ENCODE measurements at regions not wholly inside any gene's neighbourhood (a gene's known extent, or its start where the extent isn't known, plus 50 kb on each side); places are given as distances from the start of the nearest gene placed in this dataset.
"Not testable (repeated sequence)": the region's sequence is repeated elsewhere in the genome, so short reads cannot be mapped to it uniquely, and the experiment has no call there.

GRCh38 chr16:26990384-26991120 is 76.2 kb upstream of the C16orf82 start:
- TF ChIP-seq CTCF, POLR2A (IDR thresholded peaks at IDR 0.05): not testable (repeated sequence)
